HG03175 (cell line): ENCODE measurements at regions not wholly inside any gene's neighbourhood (a gene's known extent, or its start where the extent isn't known, plus 50 kb on each side); places are given as distances from the start of the nearest gene placed in this dataset.

ENCODE experiments used
- ATAC-seq: cut with Tn5 transposase; IDR thresholded peaks from one replicate; pipeline ENCODE4 v1.9.1; 2021; ENCODE audit warnings: mild to moderate bottlenecking, moderate library complexity; ENCODE audit not compliant: unreplicated experiment

DNA sequence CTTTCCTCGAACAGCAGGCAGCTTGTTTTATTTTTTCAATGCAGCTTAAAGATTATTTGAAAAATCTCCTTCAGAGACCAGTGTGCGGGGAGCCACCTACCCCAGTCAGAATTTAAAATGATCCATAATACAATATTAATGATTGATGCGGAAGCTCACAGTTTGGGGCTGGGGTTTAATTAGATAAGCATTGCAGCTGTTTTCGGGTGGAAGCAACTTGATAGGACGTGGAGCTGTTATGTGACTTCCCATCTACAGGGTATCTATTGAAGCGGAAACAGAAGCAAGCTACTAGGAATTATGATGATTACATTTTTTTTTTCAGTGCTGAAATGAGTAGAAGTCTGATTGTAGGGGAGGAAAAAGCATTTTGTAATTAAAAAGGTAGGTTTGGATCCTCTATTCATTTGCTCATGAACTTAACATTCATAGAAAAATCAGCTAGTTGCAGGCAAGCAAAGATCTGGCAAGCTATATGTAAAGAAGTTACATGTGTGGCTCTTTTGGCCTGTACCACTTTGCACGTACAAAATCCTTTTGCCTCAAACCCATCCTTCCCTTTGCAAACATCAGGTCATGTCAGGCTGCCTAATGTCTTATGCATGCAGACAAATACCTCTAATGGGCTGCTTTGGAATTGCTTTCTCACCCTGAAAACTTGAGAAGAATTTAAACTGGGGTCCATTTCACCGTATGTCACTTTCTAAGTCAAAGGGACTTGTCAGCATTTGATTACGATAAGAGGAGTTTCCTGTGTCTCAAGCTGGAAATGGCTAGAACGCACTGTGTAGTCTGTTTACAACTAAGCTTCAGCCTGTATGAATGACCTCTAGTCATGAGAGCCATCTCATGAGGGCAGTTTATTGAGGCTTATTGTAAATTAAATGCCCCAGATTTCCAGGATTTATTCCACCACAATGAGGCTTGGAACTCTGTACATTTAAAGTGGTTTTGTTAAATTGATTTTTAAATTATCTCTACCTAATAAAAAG is 267.1 kb upstream of the TMTC4 start:
- no peak for ATAC-seq

DNA sequence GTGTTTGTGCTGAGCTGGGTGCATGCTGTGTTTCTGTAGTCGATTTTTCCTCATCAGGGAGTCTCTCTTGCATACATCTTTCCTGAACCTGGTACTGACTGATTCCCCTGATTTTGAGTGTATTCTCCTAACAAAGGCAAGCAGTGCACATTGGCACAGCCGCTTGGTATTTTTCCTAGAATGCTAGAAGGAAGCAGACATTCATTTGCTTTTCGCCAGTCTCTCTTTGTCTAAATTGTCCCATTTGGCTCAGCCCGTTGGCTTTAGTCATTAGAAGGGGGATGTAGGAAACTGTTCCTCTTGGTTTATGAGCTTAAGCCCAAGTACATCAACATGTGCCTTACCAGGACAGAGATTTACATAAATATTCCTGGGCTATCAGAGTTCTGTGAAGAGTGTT is 266.1 kb upstream of the TMTC4 start:
- no peak for ATAC-seq

DNA sequence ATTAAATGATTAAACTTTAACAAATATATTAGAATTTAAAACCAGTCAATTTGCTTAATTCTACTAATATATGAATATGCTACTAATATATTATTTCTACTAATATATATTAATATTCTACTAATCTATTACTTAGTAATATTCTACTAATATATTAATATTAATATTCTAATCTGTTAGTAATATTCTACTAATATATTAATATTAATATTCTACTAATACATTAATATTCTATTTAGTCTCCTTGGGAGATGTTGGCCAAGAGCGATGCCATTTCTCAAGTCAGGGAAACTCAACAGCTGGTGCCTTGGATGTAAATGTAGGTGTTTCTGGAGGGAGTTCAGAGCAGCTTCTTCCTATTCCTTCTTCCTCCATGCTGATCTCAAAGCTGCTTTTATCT is 259.2 kb upstream of the TMTC4 start:
- no peak for ATAC-seq

DNA sequence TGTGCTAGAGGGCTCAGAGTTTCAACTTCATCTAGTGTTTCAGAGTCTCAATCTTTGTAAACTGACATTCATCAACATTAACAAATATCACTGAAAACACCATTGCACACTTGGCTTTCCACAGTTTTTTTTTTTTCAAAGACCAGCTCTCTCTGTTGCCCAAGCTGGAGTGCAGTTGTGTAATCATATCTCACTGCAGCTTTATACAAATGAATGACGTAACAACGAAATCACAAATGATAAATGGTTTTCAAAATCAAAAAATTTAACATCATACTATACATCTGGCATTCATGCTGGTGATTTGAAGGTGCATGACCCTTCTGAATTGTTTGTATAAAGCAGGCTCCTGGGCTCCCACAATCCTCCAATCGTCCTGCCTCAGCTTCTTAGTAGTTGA is 248.0 kb upstream of the TMTC4 start:
- no peak for ATAC-seq

DNA sequence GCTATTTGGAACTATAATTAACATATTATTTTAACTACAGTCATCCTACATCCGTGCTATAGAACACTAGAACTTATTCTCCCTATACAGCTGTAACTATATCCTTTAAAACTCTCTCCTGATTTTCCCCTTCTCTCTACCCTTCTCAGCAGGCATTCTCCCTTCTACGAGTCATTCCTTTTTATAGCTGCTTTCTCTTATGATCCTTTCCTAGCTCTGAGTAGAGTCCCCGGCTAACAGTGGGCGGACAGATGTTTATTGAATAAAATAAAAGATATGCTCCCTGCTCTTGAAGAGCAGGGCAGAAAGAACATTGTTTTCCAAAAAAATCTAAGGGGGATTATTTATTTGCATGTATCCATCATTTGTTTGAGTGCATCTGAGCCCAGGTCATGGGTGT is 246.5 kb upstream of the TMTC4 start:
- ATAC-seq, result no peak

DNA sequence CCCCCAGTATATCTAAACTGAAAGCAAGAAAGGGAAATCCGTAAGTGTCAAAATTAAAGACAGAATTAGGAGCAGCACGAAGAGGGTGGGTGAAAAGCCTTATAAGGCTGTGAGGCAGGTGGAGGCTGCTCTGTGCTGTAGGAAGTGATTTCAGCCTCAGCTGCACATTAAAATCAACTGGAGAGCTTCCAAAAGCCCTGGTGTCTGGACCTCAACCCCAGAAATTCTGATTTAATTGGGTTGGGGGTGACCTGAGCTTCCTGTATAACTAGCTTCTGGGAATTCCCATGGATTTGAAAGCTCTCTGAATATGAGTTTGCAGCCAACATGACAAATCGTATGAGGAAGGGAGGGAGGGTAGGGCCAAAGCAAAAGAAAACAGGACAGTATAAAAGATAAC is 242.4 kb upstream of the TMTC4 start:
- no peak for ATAC-seq

DNA sequence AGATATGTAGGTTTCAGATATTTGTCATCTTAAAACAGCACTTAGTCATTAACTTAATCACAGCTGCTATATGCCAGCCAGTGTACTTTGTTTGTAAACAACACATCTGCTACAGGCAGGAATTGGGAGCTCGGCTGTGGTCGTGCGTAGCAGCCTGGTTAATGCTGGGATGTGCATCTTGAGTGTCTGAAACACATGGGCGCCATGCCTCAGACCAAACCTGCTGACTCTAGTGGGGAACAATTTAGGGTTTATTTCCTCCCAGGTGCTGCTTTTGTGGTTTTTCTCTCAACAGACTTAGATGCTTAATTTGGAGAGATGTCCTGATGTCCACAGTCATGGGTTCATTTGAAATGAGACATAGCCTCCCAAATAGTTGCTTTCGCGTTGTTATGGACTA is 238.5 kb upstream of the TMTC4 start:
- no peak for ATAC-seq

DNA sequence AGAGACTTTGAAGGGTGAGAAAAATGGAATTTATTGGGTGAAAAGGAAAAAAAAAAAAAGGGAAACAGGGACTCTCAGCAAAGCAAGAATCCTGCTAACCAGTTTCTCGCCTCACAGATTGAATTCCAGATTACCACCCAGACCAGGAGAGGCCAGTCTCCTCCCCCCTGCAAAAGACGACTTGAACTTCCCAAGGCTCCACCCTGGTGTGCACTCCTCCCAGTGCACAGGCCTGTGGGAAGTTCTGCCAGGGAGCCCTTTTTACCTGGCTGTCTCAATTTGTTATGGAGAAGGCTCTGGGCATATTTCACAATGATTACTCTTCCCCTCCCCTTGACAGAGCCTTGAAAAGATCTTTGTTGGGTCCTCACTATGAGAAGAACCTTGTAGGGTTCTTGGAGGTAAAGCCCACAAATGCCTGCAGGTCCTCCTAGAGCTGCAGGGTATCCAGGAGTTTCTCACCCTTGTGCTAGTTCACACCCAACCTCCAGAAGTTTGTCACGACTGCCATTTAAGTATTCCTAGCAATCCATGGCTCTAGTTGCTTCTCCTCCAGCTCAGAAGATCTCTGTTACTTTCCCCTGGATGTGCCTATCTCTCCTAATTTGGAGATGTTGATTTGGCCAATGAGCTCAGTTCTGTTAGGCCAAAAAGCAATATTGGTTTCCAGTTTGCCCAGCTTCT is 229.8 kb upstream of the TMTC4 start:
- ATAC-seq, result no peak

DNA sequence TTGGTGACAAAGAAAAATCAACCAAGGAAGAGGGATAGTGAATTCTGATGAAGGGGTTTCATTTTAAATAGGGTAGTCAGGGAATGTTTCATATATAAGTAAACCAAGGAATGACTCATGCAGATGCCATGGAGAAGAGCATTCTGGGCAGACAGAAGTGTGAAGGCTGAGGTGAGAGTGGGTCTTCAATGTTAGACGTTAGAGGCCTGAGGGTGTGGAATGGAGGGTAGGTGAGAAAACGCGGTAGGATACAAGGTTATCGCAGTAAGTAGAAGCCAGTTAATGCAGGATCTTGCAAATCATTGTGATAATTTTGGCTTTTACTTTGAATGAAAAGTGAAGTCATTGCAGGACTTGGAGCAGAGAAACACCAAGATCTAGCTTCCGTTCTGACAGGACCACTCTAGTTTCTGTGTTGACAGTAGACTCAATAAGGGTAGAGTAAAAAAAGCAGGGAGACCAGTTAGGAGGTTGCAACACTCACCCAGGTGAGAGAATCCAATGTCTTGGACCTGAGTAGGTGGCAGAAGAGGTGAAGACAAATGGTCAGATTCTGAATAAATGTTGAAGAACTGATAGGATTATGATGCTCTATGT is 225.2 kb upstream of the TMTC4 start:
- no peak for ATAC-seq

DNA sequence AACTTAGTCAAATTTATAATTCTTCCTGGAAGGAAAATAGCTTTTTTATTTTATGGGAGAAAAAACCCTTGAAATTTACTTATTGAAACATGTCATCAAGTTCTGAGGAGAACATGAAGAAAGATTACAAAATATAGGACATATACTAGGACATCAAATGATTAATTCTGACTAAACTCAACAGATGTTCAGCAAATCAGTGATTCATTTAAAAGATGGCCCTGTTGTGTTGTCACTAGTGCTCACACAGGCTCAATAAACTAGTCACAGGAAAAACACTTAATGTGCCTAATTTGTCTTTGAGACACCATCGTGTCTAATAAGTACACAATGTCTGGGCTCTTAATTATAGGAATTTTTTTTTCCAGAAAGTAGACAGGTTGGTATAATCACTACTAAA is 223.8 kb upstream of the TMTC4 start:
- ATAC-seq, result no peak

DNA sequence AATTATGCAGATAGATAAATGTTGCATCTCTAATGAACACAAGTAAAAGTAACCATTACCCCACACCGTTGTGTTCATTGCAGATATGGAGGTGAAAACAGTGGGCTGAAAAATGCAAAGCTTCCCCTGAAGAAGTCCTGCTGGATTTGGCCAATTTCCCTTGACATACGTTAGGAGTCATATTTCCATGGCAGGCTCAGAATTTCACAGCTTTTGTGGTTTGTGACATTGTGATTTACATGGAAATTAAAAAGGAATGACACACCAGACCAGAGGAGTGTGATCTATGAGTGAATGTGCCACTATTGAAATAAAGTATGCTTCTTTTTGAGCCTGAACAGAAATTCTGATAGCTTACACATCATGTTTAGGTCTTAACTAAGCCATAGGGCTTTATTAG is 221.1 kb upstream of the TMTC4 start:
- ATAC-seq, result no peak

DNA sequence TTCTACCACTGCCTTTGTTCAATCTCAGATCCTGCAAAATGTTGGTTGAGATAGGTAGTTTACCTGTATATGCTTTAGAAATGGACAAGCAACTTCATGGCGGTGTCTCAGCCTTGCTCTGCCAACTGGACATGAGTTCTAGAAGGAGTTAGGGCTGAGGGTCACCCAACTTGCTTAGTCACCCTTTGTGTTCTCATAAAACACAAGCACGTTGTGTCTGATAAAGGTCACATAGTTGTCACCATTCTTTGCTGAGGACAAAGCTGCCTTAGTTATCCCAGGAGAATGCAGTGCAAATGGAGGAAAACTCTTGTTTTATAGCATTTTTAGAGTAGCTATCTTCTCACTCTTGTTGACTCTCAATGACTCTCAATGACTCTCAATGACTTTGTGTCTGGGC is 218.4 kb upstream of the TMTC4 start:
- no peak for ATAC-seq

DNA sequence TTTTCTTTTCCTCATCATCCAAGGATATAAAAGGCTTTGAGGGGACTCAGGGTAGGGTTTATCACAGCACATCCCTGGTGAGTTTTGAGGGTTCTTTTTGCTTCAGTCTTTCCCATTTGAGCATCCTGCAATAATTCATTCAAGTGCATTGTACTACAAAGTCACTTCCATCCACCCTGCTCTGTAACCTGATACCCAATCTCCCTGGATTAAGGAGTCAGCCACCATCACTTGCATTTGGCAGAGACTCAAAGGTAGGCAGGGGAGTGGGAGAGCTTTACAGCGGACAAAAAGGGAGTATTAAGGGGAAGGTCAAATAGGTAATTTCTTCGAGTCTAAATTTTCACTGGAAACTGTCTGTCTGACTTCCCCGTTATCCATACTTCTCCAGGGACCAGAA is 216.1 kb upstream of the TMTC4 start:
- no peak for ATAC-seq

DNA sequence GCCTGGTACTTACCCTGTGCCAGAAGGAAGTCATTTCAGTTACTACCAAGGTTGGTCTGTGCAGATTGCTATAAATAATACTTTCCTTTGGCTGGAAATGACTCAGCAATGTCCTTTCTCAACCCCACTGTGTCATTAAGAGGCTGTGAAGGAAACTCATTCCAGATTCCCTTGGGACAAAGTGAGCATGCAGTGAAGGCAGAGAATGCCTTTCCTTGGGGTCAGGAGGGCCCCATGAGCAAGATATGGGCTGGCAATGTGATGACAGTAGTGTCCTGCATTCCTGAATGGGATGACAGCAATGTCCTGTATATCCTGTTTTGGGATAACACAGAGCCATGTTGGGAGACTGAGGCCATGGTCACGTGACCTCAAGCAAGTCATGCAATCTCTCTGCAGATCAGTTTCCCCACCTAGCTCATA is 213.1 kb upstream of the TMTC4 start:
- ATAC-seq, result no peak

DNA sequence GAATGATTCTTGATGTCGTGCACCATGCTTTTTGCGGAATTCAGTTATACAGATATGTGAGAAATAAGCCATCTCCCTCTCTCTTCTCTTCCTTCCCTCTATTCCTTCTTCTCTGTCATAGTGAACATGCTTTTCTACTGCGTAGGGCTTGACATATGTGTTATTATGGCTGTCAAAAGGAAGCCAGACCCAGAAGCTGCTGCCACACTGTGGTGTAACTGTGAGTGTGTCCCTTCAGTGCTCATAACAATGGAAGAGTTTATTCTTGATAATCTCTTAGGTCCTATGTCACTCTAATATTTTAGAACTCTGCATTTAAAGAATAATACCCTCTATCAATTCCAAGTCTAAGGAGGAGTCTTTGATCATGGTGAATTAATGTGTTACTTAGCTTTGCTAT is 208.9 kb upstream of the TMTC4 start:
- no peak for ATAC-seq

DNA sequence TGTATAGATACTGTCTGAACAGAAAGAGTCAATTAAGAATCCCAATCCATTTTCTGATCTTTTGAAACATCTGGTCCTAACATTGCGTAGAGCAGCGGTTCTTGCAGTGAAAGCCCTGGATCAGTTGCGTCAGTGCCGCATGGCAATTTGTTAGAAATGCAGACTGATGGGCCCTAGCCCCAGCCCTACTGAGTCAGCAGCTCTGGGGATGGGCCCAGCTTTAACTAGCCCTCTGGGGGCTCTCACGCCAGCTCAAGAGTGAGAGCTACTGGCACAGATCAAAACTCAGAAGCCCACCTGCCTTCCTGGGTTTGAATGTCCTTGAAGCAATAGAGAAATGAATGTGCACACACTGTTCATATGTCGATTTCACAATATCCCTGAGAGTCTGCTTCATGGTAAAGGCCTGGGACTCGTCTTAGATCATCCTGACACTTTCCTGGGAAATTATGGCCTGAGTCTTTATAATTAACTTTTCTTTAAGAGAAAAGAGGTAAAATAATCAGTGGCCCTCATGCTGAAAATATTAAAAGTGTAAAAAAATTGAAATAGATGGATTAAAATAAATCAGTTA is 206.8 kb upstream of the TMTC4 start:
- no peak for ATAC-seq

DNA sequence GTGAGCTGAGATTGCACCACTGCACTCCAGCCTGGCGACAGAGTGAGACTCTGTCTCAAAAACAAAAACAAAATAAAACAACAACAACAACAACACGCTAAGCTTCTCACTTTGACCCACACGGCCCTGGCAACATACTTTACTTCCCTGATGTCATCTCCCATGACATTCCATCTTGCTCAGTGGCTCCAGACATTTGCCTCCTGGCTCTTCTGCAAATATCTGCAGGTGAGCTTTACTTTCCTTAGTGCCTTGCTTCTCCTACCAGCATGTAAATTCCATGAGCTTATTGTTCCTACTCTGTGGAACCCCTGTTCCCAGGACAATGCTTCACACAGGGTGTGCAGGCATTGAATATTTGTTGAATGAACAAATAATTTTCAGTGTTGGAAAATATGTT is 205.6 kb upstream of the TMTC4 start:
- ATAC-seq, result no peak

DNA sequence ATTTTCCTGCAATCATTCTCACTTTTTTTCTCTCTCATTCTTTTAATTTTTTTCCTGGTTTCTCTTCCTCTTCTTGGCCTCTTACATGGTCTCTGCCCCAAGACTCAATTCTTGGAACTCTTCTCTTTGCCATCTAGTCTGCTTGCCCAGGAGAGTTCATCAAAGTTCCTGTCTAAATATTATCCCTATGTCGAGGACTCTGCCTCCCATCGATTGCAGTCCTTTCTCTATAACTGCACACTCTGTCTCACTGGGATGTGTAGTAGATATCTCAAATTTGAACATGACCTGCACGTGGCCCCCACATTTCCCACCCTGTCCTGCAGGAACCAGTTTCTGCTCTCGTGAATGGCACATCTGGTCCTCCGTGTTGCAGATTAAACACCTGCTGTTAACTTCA is 204.7 kb upstream of the TMTC4 start:
- no peak for ATAC-seq

DNA sequence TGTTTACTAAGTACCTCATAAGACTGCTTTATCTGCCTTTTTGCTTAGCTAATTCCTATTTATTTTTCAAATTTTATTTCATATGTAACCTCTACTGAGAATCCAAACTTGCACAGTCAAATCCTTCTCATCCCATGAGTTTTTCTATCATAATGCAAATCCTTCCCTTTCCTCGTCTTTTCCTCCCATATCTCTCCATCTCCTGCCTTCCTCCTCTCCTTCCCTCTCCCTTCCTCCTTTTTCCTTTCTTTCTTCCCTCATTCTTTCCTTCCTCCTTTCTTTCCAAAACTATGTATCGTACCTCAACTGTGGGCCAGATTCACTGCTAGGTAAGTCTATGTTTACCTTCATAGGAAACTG is 201.4 kb upstream of the TMTC4 start:
- ATAC-seq, result no peak

DNA sequence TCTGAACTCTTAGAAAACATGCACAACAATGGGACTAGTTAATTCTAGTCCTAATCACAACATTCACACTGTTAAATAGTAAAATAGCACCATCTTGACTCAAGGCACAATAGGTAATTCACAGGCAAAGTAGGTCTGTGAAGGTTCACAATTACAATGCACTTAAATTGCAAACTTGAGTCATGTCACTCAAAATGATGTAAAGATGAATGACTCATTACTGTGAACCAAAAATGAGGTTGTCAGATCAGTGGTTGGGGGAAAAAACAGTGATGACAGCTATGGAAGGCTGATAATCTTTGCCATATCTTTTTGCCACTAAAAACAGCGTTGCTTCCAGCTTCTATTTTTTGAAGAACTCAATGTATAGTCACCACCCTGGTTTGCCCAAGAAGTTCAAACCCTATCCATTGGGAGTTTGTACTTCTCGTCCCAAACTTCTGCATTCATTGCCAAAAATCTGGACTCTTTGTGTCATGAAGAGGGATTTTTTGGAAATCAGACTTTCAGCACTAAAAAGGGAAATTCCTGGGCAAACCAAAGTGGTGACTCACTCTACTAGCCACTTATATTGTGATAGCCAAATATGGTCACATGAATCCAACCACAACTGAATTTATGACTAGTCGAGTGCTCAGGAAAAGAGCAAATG is 200.9 kb upstream of the TMTC4 start:
- peak; percentile 46 for ATAC-seq

DNA sequence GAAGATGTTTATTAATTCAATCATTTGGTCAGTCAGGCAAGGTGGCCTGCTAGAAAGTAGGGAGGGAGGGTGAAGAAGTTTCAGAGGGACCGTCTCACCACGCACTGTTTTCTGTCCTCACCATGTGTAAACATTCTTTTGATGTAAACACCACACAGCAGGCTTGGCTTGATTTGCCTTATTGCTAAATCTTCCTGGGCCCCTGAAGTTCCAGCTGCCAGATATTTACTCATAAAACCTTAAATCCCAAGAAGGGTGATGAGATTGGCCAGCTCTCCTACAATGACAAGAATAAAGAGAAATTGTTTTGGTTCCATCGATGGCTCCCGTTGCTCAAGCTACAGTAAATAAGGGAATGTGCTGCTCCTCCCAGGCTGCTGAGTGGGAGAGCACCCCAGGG is 198.2 kb upstream of the TMTC4 start:
- no peak for ATAC-seq
